ENCODE measurements at regions not wholly inside any gene's neighbourhood (a gene's known extent, or its start where the extent isn't known, plus 50 kb on each side); places are given as distances from the start of the nearest gene placed in this dataset.

GRCh38 chr16:48081656-48082055, 74.1 kb downstream of the ABCC12 start:
- no peak for TF ChIP-seq CTCF (IDR thresholded peaks at IDR 0.05)
- no peak for TF ChIP-seq REST (IDR thresholded peaks at IDR 0.05; ENCODE audit: insufficient read depth in 1 of 2, low read depth in 2 of 2, low read length in 1 of 2)
- no peak for TF ChIP-seq SIN3A (IDR thresholded peaks at IDR 0.05; ENCODE audit: borderline replicate concordance, insufficient read depth, low read depth, low read length)
- TF ChIP-seq POLR2AphosphoS5 (IDR thresholded peaks at IDR 0.05; ENCODE audit: low read depth, low read length), result no peak
